ENCODE measurements at regions not wholly inside any gene's neighbourhood (a gene's known extent, or its start where the extent isn't known, plus 50 kb on each side); places are given as distances from the start of the nearest gene placed in this dataset.

GRCh38 chr21:38743772-38744529 is 61.8 kb upstream of the ETS2 start:
- DNase-seq: peak; percentile 40

- no peak for DNase-seq
Measured at GRCh38 chr21:38744861-38745260, 60.9 kb upstream of the ETS2 start.

GRCh38 chr21:38747810-38748209 is 57.9 kb upstream of the ETS2 start:
- DNase-seq: no peak

GRCh38 chr21:38751379-38752050 is 54.2 kb upstream of the ETS2 start:
- no peak for DNase-seq

- DNase-seq: no peak
Measured at GRCh38 chr21:38752051-38752505, 53.7 kb upstream of the ETS2 start.

- no peak for DNase-seq
Measured at GRCh38 chr21:38753114-38753513, 52.6 kb upstream of the ETS2 start.

GRCh38 chr21:38753557-38753971 is 52.2 kb upstream of the ETS2 start:
- DNase-seq: no peak
